ENCODE measurements at regions not wholly inside any gene's neighbourhood (a gene's known extent, or its start where the extent isn't known, plus 50 kb on each side); places are given as distances from the start of the nearest gene placed in this dataset.

DNA sequence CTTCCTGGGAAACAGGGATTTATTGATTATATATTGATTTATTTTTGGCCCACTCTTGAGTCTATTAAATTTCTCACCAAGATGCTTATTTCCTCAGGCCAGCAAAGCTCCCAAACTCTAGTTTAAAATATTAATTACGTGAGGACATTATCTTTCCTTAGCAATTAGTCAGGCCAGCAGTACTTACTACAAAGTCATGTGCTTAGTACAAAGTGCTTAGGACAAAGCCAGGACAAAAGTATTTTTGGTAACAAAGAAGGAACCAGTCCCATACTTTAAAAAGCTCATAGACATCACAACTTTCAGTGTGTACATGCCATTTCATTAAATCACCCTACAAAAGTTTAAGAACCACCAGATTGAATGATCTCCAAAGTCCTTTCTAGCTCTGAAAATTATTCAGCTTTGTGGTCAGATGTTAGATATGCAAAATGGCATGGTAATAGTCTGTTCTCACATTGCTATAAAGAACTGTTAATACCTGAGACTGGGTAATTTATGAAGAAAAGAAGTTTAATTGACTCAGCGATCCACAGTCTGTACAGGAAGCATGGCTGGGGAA is 94.7 kb upstream of the PWP1 start:
- H3K27me3 Mint-ChIP-seq (ENCODE audit: low read depth): peaks cover 4% of the 10 kb centered on the region
- Histone ChIP-seq H3T11ph (ENCODE audit: low read length) (no peak overlapping the region), H2AFZ (ENCODE audit: low read length) (no peak overlapping the region), H2BK20ac (ENCODE audit: low read depth, low read length, poor library complexity, severe bottlenecking) (no peak overlapping the region), H3K23ac (ENCODE audit: insufficient read length, low read depth, low read length) (no peak overlapping the region), H4K20me1 (ENCODE audit: control insufficient read depth, insufficient read depth, insufficient read length) (no peaks in the 10 kb centered on the region), H3K14ac (ENCODE audit: insufficient read depth, low read length) (no peak overlapping the region), H2BK12ac (ENCODE audit: insufficient read length, low read depth, low read length) (no peak overlapping the region), H3K9ac (ENCODE audit: extremely low read depth, insufficient read length, low read length) (no peak overlapping the region), H4K8ac (replicated peaks; ENCODE audit: insufficient read length, low read depth, low read length) (no peak overlapping the region), H3K79me1 (ENCODE audit: insufficient read depth, low read depth, low read length, poor library complexity, severe bottlenecking) (no peaks in the 10 kb centered on the region), H3K79me2 (ENCODE audit: insufficient read depth, low read length) (no peaks in the 10 kb centered on the region), H3K4me2 (ENCODE audit: insufficient read depth, insufficient read length, low read length) (no peak overlapping the region), H3K9me3 (ENCODE audit: control insufficient read depth, low read depth, low read length) (no peaks in the 10 kb centered on the region), H3K4me1 (ENCODE audit: insufficient read depth, low read length) (no peaks in the 10 kb centered on the region), H3K27ac (ENCODE audit: insufficient read length, low read depth, low read length) (no peak overlapping the region), H4K5ac (ENCODE audit: insufficient read length, low read depth, low read length) (no peak overlapping the region), H3K23me2 (ENCODE audit: insufficient read length, low read depth, low read length, poor library complexity, severe bottlenecking) (no peaks in the 10 kb centered on the region), H2BK120ac (ENCODE audit: low read depth, low read length, poor library complexity, severe bottlenecking) (no peak overlapping the region), H3K4ac (ENCODE audit: low read depth, low read length) (no peak overlapping the region), H2BK15ac (ENCODE audit: low read depth, low read length) (no peak overlapping the region), H2BK5ac (ENCODE audit: insufficient read length, low read length) (no peak overlapping the region), H2AK5ac (ENCODE audit: insufficient read length, low read length) (no peak overlapping the region), H4K91ac (ENCODE audit: insufficient read length, low read depth, low read length) (no peak overlapping the region), H3K18ac (ENCODE audit: insufficient read length, low read depth, low read length) (no peak overlapping the region), H3K27me3 (ENCODE audit: insufficient read depth, low read length) (no peaks in the 10 kb centered on the region), H3K56ac (ENCODE audit: insufficient read length, low read depth, low read length) (no peak overlapping the region)
- no peak overlapping the region; a peak in 1 of 7 replicates for H3K27ac Mint-ChIP-seq
- DNase-seq: no peak
- no peak overlapping the region for H3K4me3 Mint-ChIP-seq
- peaks cover 8 to 14% of the 10 kb centered on the region in 2 experiments for H3K4me1 Mint-ChIP-seq
- peaks cover 19 to 23% of the 10 kb centered on the region in 2 experiments; a peak in 4 of 5 replicates for H3K9me3 Mint-ChIP-seq
- TF ChIP-seq, protein P1, sequence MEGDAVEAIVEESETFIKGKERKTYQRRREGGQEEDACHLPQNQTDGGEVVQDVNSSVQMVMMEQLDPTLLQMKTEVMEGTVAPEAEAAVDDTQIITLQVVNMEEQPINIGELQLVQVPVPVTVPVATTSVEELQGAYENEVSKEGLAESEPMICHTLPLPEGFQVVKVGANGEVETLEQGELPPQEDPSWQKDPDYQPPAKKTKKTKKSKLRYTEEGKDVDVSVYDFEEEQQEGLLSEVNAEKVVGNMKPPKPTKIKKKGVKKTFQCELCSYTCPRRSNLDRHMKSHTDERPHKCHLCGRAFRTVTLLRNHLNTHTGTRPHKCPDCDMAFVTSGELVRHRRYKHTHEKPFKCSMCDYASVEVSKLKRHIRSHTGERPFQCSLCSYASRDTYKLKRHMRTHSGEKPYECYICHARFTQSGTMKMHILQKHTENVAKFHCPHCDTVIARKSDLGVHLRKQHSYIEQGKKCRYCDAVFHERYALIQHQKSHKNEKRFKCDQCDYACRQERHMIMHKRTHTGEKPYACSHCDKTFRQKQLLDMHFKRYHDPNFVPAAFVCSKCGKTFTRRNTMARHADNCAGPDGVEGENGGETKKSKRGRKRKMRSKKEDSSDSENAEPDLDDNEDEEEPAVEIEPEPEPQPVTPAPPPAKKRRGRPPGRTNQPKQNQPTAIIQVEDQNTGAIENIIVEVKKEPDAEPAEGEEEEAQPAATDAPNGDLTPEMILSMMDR (conservative IDR thresholded peaks at IDR 0.05): no peak
- peaks cover 0 to 8% (median 6%) of the 10 kb centered on the region in 3 experiments; a peak in 6 of 7 replicates for H3K36me3 Mint-ChIP-seq (ENCODE audit: insufficient read depth in 1 of 3, low read depth in 3 of 3)
- no CpG with 5 or more reads among the region's 2 CpGs for WGBS (ENCODE audit: extremely low coverage, insufficient read length, low lambda C conversion rate)

Data from H9 (cell line).